ENCODE measurements at regions not wholly inside any gene's neighbourhood (a gene's known extent, or its start where the extent isn't known, plus 50 kb on each side); places are given as distances from the start of the nearest gene placed in this dataset.
"Not testable (repeated sequence)": the region's sequence is repeated elsewhere in the genome, so short reads cannot be mapped to it uniquely, and the experiment has no call there.

DNA sequence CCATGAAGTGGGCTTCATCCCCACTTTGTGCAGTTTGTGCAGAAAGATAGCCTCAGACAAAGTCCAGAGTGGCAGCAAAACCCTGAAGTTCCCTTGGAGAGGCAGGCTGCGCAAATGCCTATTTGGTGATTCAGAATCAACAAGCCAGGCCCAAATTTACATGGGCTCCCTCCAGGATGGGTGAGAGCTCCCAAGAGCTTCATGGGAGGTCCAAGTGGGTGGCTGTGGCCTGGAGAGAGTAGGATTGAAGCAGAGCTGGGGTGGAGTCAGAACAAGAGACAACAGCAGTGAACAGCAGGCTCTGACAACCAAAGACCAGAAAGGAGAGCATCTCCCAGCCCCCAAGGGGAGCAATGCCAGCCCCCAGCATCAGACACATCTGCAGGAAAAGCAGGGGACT lies 277.4 kb downstream of the ANAPC1 start:
- TF ChIP-seq, protein P1, sequence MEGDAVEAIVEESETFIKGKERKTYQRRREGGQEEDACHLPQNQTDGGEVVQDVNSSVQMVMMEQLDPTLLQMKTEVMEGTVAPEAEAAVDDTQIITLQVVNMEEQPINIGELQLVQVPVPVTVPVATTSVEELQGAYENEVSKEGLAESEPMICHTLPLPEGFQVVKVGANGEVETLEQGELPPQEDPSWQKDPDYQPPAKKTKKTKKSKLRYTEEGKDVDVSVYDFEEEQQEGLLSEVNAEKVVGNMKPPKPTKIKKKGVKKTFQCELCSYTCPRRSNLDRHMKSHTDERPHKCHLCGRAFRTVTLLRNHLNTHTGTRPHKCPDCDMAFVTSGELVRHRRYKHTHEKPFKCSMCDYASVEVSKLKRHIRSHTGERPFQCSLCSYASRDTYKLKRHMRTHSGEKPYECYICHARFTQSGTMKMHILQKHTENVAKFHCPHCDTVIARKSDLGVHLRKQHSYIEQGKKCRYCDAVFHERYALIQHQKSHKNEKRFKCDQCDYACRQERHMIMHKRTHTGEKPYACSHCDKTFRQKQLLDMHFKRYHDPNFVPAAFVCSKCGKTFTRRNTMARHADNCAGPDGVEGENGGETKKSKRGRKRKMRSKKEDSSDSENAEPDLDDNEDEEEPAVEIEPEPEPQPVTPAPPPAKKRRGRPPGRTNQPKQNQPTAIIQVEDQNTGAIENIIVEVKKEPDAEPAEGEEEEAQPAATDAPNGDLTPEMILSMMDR (IDR thresholded peaks at IDR 0.05; ENCODE audit: insufficient read depth, low read length), result not testable (repeated sequence)
- TF ChIP-seq POLR2AphosphoS5 (IDR thresholded peaks at IDR 0.05; ENCODE audit: low read depth), result not testable (repeated sequence)
